ENCODE measurements at regions not wholly inside any gene's neighbourhood (a gene's known extent, or its start where the extent isn't known, plus 50 kb on each side); places are given as distances from the start of the nearest gene placed in this dataset.

DNA sequence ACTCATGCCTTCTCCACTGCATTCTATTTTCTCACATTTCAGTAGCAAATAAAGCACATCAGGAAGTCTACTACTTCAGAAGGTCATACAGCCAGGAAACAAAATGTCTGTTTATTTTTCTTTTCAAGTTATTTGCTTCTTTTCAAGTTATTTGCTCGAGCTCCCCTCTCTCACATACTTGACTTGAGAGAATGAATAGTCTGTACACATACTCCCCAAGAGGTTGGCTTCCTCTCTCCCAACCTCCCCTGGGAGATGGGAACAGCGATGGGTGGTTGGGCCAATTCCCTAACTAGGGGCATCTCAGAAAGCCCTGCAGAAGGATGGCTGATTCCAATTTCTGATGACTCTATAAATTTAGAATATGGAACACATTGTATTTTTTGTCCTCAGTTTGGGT lies 64.7 kb upstream of the PTPN13 start:
- DNase-seq (ENCODE audit: low read depth): no peak

DNA sequence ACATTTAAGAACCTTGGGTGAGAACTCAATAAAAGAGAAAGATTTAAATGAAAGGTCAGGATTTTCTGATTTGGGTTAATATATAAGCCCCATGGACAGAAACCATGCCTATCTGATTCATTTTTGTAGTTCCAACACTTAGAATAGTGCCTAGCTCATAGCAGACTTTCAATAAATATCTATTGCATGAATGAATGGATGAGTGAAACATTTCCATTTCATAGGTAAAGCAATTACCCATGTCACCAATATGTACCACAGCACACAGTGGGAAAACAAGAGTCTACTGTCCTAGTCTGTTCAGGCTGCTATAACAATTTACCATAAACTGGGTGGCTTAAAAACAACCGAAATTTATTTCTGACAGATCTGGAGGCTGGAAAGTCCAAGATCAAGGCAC lies 63.9 kb upstream of the PTPN13 start:
- DNase-seq (ENCODE audit: low read depth): no peak

- no peak for DNase-seq (ENCODE audit: low read depth)
These were observed 62.7 kb upstream of the PTPN13 start for GRCh38 chr4:86531440-86531839.

GRCh38 chr4:86532851-86533250 lies 61.3 kb upstream of the PTPN13 start:
- no peak for DNase-seq (ENCODE audit: low read depth)

DNA sequence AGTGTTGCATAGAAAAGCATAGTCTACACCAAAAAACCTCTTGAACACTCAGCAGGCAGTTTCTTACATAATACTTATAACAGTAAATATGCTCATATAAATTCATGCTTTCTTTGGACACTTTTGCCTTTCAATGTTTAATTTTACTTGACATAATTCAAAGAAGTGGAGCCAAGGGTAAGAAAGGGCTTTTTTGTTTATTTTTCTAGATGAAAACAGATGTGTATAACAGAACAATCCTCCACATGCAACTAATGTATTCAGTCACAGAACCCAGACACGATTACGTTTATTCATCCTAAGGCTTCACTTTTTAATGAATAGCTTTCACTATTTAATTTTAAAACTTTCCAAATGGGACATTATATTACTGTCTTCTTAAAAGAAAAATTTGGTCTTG lies 58.0 kb upstream of the PTPN13 start:
- DNase-seq (ENCODE audit: low read depth): no peak

- DNase-seq (ENCODE audit: low read depth): no peak
These were observed 51.6 kb upstream of the PTPN13 start for GRCh38 chr4:86542319-86543027.

DNA sequence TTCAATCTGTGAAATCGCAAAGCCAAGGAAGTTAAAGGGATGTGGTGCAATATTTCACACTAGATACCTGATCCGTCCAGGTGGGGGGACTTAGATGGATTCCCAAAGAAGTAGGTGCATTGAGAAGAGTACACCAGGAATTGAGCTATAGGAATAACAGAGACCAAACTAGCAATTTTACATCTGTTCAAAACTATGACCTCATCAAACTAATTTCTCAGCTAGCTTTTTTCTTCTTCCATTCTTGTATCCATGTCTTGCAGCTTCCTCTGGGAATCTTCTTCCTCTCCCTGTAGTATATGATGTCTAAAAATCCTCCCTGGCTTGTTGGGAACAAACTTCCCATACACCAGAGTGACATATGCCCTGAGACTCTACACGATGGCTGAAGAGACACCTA lies 51.0 kb upstream of the PTPN13 start:
- no peak for DNase-seq (ENCODE audit: low read depth)

DNA sequence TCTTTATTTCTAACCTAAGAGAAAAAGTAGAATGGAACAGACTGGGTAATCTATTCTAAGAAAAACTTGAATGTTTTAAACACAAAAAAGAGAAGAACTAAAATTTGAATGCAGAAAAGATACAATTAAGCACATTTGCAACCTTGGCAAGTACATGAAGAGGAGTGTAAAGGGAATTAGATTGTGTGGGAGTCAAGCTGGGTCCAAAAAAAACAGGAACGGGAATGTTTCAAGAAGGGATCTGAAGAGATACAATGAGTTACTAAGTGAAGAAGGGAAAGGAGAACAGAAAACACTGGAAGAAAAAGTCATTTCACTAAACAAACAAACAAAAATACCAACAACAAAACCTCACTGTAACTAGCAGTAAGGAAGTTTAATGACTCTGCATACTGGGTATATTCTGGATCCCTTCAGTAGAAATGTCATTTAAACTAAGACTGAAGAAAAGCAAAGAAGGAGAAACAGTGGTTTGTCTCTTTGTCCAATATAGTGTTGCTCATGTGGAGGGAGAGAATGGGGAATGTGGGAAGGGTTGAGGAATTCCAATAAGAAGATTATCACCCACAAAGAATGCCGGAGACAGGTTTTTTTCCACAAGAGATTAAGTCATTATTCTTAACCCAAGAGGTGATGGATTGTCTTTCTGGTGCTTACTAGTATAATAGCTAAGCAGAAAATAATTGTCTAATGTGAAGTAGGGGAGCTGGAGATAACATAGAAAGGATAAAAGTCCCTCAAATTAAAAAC lies 50.4 kb upstream of the PTPN13 start:
- DNase-seq (ENCODE audit: low read depth): no peak

- no peak for DNase-seq (ENCODE audit: low read depth)
These were observed 49.7 kb upstream of the PTPN13 start for GRCh38 chr4:86544310-86544966.

All from CMK (cell line).